Left ventricle myocardium inferior (tissue), 1 donor: ENCODE measurements at regions not wholly inside any gene's neighbourhood (a gene's known extent, or its start where the extent isn't known, plus 50 kb on each side); places are given as distances from the start of the nearest gene placed in this dataset.

Experiments used
- DNase-seq: peaks from one replicate; pipeline ENCODE4 v3.0.0-alpha.2; 2020
- H3K27ac ChIP-seq: fragments of 200-600 bp; replicated peaks from 2 replicates; pipeline ENCODE4 v1.8.0; 2021
- H3K27me3 ChIP-seq: fragments of 200-600 bp; 2 replicates; pipeline ENCODE4 v1.8.0; 2021; ENCODE audit warnings: low read depth
- H3K36me3 ChIP-seq: fragments of 200-600 bp; 2 replicates; pipeline ENCODE4 v1.8.0; 2021
- H3K4me1 ChIP-seq: fragments of 200-600 bp; 2 replicates; pipeline ENCODE4 v1.8.0; 2021
- H3K4me3 ChIP-seq: fragments of 200-600 bp; 2 replicates; pipeline ENCODE4 v1.8.0; 2021; ENCODE audit warnings: mild to moderate bottlenecking, moderate library complexity
- H3K9me3 ChIP-seq: fragments of 200-600 bp; replicated peaks from 2 replicates; pipeline ENCODE4 v1.8.0; 2021
- intact Hi-C: fragments of 100-400 bp; cut with micrococcal nuclease; formaldehyde crosslinking; loops from one replicate; pipeline ENCODE4 v1.11.0; 2022
- TF ChIP-seq, protein P1 (sequence below): fragments of 200-600 bp; IDR thresholded peaks from 2 replicates; pipeline ENCODE4 v1.8.0; 2021; ENCODE audit warnings: antibody characterized with exemption, mild to moderate bottlenecking, borderline replicate concordance
- donor health status: DM: no; HTN: yes; CAD: no; lungs with severe emphysema.

- H3K27ac ChIP-seq, result no peak overlapping the region
These were observed 393.6 kb downstream of the GPAT3 start for GRCh38 chr4:83929550-83929949.

GRCh38 chr4:83926950-83927349 is 391.0 kb downstream of the GPAT3 start:
- no peaks in the 10 kb centered on the region for H3K36me3 ChIP-seq
- no peak overlapping the region for H3K4me3 ChIP-seq
- TF ChIP-seq, protein P1, sequence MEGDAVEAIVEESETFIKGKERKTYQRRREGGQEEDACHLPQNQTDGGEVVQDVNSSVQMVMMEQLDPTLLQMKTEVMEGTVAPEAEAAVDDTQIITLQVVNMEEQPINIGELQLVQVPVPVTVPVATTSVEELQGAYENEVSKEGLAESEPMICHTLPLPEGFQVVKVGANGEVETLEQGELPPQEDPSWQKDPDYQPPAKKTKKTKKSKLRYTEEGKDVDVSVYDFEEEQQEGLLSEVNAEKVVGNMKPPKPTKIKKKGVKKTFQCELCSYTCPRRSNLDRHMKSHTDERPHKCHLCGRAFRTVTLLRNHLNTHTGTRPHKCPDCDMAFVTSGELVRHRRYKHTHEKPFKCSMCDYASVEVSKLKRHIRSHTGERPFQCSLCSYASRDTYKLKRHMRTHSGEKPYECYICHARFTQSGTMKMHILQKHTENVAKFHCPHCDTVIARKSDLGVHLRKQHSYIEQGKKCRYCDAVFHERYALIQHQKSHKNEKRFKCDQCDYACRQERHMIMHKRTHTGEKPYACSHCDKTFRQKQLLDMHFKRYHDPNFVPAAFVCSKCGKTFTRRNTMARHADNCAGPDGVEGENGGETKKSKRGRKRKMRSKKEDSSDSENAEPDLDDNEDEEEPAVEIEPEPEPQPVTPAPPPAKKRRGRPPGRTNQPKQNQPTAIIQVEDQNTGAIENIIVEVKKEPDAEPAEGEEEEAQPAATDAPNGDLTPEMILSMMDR, result no peak
- H3K27me3 ChIP-seq, result peaks cover 5% of the 10 kb centered on the region
- intact Hi-C loops, result no loop called here
- H3K4me1 ChIP-seq, result no peaks in the 10 kb centered on the region
- no peaks in the 10 kb centered on the region for H3K9me3 ChIP-seq
- H3K27ac ChIP-seq, result no peak overlapping the region
- no peak for DNase-seq

More at GRCh38 chr4:83929550-83929949, 393.6 kb downstream of the GPAT3 start:
- H3K27me3 ChIP-seq, result peaks cover 7% of the 10 kb centered on the region
- intact Hi-C loops, result no loop called here
- no peaks in the 10 kb centered on the region for H3K36me3 ChIP-seq
- no peak overlapping the region for H3K4me3 ChIP-seq
- no peak for DNase-seq
- no peaks in the 10 kb centered on the region for H3K4me1 ChIP-seq
- no peaks in the 10 kb centered on the region for H3K9me3 ChIP-seq
- TF ChIP-seq, protein P1, result no peak

- Histone ChIP-seq H3K9me3 (no peaks in the 10 kb centered on the region), H3K27me3 (peaks cover 5% of the 10 kb centered on the region), H3K36me3 (no peaks in the 10 kb centered on the region), H3K4me3 (no peak overlapping the region), H3K27ac (no peak overlapping the region), H3K4me1 (no peaks in the 10 kb centered on the region)
- DNase-seq, result no peak
- intact Hi-C loops, result no loop called here
- TF ChIP-seq, protein P1, result no peak
These were observed 387.4 kb downstream of the GPAT3 start for GRCh38 chr4:83923341-83923740.

DNA sequence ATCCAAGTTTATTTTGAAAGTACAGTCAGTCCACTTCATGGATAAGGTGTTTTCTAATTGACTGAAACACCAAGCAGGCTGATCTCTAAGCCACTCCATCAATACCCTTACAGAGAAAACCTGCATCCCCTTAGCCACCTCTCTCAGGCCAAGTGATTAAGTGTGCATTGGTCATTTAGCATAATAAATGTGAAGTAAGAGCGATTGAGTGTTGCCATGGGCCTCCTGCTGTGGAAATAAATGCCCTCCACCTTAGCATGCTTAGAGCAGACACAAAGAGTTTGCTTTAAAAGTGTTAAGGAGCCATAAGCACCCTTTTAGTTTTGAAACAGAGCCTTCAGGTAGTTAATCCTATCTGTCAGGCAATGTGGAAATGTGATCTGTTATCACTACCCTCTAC is 386.5 kb downstream of the GPAT3 start:
- DNase-seq, result no peak
- H3K9me3 ChIP-seq, result no peaks in the 10 kb centered on the region
- H3K4me1 ChIP-seq, result no peaks in the 10 kb centered on the region
- H3K36me3 ChIP-seq, result no peaks in the 10 kb centered on the region
- H3K4me3 ChIP-seq, result no peak overlapping the region
- H3K27ac ChIP-seq, result no peak overlapping the region
- TF ChIP-seq, protein P1, result no peak
- intact Hi-C loops, result no loop called here
- H3K27me3 ChIP-seq, result no peaks in the 10 kb centered on the region

- Histone ChIP-seq H3K27me3 (no peaks in the 10 kb centered on the region), H3K27ac (no peak overlapping the region), H3K36me3 (no peaks in the 10 kb centered on the region), H3K4me3 (no peak overlapping the region), H3K4me1 (no peaks in the 10 kb centered on the region), H3K9me3 (no peaks in the 10 kb centered on the region)
- intact Hi-C loops, result no loop called here
- DNase-seq, result no peak
- TF ChIP-seq, protein P1, result no peak
These were observed 385.2 kb downstream of the GPAT3 start for GRCh38 chr4:83921124-83921523.

DNA sequence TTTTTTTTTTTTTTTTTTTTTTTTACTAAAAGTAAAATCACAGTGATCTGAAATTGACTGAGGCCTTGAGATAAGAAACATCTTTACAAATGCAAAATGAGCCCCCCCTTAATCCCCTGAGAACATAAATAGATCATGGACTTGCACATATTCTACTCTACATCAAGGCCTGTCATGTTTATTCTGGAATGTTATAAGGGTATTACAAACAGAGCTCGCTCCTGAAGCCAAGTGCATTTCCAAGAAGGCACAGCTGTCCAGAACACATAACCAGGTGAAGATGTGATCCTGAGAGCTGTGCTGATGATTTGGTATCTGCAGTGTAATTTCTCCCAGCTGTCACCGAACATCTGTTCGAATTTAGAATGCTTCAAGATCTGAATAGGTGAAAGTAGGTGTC is 384.5 kb downstream of the GPAT3 start:
- DNase-seq, result no peak
- intact Hi-C loops, result no loop called here

More for the DNA sequence above, 384.5 kb downstream of the GPAT3 start:
- Histone ChIP-seq H3K27me3 (no peaks in the 10 kb centered on the region), H3K27ac (no peak overlapping the region), H3K36me3 (no peaks in the 10 kb centered on the region), H3K4me1 (no peaks in the 10 kb centered on the region), H3K4me3 (no peak overlapping the region), H3K9me3 (no peaks in the 10 kb centered on the region)
- TF ChIP-seq, protein P1, result no peak
